HG02884 (cell line): ENCODE measurements at regions not wholly inside any gene's neighbourhood (a gene's known extent, or its start where the extent isn't known, plus 50 kb on each side); places are given as distances from the start of the nearest gene placed in this dataset.
"Not testable (repeated sequence)": the region's sequence is repeated elsewhere in the genome, so short reads cannot be mapped to it uniquely, and the experiment has no call there.

Source experiments
- ATAC-seq: cut with Tn5 transposase; IDR thresholded peaks from one replicate; pipeline ENCODE4 v1.9.1; 2021; ENCODE audit warnings: mild to moderate bottlenecking, moderate library complexity; ENCODE audit not compliant: unreplicated experiment

DNA sequence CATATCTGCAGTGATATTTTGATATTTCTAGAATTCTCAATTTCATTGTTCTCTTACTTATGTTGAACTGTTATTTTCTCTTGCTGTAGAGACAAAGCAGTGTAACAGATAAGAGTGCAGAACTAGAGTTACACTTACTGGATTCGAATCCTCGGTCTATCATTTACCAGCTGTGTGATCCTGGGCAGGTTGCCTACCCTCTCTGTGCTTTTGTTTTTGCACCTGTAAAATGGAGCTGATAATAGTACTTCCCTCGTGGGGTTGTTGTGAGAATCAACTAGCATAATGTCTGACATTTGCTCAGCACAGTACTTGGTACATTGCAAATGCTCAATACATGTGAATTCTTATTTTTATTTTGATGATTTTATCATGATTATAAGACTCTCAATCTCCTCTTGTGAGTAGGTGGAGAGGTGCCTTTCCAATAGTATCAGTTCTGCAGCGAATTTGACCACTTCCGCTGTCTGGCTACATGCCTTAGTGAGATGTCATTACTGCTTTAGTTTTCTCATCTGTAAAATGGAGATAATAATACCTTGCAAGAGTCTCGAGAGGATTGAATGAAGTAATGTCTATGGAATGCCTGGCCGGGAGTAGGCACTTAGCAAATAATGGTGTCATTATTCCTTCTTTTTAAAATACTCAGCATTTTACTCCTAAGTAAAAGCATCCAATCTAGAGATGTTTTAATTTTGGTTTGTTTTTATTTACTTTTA, 312.2 kb upstream of the MAF start:
- no peak for ATAC-seq

DNA sequence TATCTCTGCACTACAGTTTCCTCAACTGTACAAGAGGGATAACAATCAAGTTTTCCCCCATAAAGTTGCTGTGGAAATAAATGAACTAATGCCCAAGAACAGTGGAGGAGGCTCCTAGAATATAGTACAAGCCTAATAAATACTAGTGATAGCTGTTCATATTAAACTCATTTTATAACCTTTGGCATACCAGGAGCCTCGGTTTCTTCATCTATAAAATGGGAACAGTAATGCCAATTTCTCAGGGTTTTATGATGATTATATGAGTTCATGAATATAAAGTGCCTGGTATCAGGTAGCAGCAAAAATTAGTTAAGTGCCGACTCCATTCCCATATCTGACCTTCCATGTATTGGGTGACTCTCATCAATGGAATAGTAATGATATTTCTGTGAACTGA, 311.1 kb upstream of the MAF start:
- no peak for ATAC-seq

DNA sequence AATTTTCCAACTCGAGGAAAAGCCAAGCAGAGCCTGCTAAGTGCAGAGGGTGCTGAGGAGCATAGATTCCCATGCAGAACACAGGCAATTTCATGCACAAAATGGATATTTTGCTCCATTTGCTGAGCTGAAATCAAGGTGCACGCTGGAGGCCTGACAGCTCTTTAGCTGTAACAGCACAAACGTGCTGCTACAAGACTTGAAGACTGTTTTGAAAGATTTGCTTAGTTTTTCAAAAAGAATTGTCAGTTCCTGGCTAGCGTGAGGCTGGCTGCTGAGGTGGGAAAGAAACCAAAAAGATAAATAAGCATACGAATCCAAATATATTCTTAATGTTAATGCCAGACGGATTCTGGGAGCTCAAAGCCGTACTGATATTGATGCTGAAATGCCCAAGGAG, 309.0 kb upstream of the MAF start:
- no peak for ATAC-seq

DNA sequence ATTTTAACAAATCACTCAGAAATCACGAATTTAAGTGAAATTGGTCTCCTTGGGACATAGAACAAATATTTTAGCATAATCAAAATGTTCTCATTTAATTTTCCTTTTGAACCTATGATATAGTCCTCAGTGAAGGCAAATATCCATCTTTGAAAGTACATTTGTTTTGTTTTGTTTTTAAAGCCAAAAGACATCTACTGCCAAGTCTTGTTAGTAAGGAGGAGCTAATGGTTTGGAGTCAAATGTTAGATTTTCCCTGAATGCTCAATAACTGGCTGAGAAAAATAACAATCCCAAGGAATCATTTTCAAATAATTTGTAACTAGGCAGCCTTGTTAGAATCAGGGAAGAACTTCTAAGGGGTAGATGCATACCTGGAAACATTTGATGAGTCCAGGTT, 302.9 kb upstream of the MAF start:
- no peak for ATAC-seq

DNA sequence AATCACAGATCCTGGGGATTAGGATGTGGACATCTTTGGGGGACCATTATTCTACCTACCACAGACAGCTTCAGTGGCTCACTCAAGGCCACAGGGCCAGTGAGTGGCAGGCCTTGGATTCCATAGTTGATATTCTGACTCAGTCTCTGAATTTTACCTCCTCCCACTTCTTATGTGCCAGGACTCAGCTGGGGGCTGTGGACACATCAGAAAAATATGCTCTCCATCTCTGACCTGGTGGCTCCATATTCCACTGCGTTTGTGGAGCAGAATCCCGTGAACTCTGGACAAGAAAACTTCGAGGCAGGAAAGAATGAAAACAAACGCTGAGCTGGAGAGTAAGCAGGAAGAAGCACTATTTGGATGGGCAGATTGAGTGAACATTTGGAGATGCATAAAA, 301.8 kb upstream of the MAF start:
- ATAC-seq, result no peak

DNA sequence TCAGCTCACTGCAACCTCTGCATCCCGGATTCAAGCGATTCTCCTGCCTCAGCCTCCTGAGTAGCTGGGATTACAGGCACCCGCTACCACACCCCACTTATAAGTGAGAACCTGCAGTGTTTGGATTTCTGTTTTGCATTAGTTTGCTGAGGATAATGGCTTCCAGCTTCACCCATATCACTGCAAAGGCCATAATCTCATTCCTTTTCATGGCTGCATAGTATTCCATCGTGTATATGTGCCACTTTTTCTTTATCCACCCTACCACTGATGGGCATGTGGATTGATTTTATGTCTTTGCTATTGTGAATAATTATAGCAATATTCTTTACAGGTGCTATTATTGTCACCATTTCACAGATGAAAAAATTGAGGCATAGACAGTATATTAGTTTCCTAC, 301.0 kb upstream of the MAF start:
- ATAC-seq, result no peak

DNA sequence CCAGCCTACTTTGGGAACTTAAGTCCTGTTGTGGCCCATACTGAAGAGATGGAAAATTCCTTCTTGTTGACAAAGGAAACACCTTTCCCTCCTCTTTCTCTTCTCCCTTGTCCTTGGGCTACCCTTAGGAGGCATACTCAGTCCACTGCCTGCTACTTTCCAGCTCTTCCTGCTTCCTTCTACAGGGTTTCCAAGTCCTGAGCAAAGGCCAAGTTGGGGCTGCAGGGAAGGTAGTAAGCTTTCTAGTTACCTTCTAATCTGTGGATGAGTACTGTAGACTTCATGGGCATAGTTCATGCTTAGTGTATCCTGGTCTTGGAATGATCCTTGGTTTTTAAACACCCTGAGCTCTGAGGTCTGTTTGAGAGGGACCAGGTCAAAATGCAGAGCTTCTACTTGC, 299.2 kb upstream of the MAF start:
- ATAC-seq, result no peak

DNA sequence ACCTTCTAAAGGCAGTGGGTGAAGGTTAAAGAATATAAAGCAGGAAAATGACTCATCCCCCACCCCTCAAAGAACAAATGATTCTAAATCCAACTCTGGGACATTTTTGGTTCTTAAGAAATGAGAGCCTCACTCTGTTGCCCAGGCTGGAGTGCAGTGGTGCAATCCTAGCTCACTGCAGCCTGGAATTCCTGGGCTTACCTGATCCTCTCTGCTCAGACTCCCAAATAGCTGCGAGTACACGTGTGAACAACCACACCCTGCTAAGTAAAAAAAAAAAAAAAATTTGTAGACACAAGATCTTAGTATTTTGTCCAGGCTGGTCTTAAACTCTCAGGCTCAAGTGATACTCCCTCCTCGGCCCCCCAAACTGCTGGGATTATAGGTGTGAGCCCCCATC, 298.8 kb upstream of the MAF start:
- ATAC-seq, result no peak

DNA sequence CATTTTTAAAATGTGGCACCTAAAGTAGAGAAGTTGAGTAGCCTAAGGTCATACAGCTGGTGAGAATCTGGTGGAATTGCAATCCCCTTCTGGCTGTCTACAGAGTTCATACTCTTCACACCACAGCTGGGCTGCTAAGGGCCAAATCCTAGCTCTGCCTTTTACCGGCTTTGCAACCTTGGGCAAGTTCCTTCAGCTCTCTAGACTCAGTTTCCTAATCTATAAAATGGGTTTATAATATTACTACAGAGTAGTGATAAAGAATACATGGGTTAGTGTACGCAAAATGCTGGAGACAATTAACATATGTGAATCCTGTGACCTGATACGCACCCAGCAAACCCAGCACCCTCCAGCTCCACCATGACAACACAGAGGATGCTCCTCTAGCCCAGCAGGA, 298.2 kb upstream of the MAF start:
- ATAC-seq, result no peak

DNA sequence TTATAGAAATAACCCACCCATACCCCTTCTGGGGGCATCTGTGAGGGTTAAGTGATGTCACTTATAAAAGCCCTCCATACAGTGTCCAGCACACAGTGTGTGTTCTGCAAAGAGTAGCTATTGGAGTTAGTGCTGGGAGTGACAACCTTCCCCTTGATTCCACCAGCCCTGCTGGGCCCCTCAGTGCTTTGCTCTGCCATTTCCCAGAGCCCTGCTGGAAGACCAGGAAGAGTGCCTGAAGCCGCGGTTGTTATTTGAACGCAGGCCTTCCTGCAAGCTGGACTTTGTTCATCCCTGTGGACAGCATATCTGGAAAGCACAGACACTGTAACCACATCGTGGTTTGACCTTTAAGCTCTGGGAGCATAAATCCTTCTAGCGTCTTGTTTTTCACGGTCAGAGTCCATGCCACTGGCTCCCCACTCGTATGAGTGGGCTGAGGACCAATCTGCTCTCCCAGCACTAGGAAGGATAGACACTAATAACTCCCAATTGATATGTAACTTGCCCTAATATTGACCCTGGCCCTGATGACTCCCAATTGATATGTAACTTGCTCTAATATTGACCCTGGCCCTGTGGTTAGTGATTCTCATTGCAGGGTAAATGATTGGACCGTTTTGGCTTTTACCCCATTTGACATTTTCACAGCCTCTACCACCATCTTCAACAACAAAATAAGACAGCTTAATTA, 297.1 kb upstream of the MAF start:
- ATAC-seq, result no peak

DNA sequence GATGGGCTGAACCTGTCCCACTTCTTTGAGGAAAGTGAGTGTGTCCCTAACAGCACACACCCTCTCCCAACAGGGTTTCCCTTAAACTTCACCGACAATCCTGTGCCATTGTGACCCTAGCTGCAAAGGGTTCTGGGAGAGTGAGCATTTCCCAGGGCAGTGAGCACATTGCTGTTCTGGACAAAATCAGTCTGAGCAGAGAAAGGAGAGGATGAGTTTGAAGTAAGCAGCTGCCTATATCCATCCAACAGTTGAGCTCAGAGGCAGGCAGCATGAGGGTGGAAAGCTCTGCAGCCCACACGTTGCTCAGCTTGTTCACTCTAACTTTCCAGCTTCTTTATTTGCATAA, 296.5 kb upstream of the MAF start:
- ATAC-seq, result no peak

DNA sequence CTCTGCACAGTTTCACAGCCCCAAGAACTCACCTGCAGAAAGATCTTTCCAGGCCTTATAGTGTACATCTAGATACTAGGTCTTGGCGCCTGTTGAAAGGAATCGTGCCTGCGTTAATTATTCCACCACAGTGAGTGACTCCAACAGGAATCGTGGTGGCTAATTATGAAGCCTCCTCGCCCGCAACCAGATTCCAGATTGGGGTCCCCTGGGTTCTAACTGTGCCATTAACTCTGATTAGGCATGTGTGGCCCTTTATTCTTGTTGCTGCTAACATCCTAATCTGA, 295.3 kb upstream of the MAF start:
- ATAC-seq, result no peak

DNA sequence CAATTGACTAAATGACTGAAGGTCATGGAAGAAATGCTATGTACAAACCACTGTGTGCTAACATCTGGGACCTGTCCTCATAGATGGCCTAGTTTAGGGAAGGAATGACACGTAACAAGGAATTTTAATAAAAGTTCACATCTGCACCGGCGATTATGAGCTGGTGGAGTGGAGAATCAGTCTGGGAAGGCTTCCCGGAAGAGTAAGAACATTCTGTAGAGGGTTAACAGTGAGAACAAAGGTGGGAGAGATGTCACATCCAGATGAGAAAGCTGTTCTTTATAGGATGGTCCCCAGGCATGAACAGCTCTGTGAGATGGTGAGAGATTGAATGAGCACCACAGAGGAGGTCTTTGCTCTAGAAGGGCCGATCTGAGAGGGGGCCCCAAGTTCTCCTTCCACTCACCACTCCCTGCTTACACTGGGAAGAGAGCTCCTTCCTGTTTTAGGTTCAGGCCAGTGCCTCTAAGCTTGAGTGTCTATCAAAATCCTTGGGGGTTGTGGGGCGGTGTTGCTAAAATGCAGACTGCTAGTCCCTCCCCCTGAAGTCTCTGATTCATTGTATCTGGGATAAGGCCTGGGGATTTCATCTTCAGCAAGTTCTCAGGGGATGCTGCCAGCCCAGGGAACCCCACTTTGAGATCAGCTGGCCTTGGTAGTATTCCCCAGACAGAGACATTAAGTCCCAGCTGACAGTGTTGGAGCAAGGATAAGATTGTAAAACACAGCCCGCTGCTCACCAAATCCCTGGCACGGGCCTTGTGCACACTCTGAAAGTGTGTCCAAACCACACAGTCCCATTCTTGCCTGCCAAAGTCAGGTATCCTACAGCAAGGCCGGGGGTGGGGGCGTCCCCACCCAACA, 294.7 kb upstream of the MAF start:
- ATAC-seq, result no peak

DNA sequence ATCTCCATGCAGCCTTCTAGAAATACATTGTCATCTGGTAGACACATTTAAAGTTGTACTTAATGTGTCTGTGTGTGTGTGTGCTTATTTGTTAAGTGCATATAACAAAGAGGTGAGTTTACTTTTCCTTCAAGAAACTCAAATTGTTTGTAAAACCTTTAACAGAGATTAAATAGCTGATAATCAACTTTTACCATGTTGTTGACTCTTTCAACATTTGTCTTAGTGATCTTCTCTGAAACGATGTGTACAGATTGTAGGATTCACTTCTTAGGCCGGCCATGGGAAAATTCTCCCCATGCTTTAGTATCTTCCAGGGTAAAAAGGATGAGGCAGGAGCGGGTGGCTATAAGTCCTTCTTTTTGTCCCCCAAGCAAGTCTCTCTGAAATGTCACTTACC, 292.9 kb upstream of the MAF start:
- ATAC-seq, result no peak

DNA sequence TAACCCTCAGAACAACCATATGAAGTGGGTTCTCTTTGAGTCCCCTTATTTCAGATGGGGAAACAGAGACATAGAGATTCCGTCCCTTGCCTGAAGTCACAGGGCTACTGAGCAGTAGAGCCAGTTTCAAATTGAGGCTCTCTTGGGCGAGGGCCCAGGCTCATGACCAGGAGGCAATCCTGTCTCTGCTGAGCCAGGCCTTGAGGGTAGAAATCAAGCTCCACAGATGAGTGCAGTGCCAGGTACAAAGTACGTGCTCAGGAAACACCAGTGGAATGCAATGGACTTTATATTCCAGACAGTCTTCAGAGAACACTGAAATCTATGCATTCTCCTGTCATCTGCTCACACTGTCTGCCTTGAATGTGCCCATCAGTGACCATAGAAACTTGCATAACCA, 291.7 kb upstream of the MAF start:
- ATAC-seq, result no peak

DNA sequence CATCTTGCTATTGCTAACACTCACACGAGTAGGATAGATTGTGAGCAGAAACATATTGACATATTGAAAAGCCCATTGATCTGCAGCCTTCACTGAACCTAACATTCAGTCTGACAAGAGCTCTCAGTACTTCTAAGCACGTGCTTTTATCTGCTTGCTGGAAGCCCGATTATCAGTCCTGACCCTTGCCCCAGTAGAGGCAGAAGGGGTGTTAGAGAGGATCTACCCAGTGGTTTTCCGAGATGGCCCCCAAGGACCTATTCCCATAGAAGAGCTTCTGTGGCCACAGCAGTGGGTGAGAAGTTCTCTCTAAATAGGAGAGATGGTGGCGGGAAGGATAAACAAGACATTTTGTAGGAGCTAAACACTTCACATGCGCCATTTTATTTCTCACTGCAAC, 290.9 kb upstream of the MAF start:
- no peak for ATAC-seq

DNA sequence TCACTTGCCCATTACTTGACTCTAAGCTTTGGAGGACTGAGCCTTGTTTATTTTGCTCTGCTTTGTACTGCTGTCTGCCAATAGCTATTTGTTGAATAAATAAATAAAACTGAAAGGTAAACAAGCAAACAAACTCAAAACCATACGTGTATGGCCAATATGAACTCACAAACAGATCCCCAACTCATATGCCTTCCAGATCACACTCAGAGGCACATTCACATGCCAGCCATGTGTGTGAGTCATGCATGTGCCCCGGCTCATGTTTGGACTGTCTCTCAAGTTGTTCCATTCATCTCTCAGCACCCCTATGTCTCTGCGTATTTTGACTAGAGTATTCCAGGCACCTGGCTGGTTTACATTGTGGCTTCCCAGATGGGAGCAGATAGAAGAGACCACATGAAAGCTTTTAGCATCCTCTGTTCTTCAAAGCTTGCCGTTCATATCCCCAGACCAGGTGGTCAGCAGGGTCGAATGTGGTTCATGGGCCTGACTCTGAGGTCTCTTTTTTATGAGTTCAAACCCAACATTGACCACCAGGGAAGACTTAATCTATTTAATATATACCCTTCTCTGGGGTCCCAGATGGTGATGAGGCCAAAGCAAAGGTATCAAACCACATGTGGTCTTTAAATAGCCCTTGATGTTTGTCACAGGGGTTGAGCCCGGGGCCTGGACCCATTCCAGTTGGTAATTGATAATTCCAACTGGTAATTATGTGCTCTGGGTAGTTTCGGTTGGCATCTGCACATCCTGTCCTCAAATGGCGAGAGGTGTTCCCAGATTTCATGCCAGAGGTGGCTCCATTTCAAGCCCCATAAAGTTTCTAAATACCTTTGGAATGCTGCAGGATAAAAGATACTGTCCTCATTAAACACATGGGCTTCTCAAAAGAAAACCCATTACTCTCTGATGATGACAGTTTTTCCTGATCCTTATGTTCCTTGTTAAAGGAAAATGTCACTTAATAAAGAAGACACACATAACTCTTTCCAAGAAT, 287.3 kb upstream of the MAF start:
- no peak for ATAC-seq

DNA sequence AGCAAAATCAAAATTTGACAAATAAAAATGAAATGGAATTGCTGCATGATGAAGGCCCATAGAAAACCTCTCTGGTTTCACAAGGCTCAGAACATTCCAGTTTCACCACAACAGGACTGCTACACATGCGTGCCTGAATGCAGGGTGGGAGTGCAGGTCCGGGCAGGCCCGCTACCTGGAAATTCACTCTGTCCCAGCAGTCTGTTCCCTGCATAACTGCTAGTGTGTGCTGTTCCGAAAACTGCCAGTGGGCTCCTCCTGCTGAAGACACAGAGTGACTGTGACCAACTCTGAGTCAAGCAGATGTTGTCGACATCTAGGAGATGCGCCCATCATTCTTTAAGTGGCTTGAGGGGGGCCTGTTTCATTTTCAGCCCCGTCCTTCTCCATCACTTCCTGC, 284.8 kb upstream of the MAF start:
- ATAC-seq, result no peak

DNA sequence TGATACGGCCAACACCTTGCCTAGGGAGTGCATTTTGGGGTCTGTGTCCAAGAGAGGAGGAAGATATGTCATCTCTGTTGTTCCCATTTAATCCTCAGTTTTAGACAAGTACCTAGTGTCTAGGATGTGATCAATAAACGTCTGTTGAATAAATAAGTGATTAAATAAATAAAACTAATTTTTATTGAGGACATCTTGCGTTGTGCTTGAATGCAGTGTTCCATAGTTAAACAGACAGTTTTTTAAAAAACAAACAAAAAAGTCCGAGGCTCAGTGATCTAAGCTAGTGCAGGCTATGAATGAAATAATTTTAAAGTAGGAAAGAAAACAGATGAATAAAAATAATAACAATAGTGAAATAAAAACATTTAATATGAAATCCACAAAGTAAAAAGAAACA, 283.0 kb upstream of the MAF start:
- no peak for ATAC-seq

DNA sequence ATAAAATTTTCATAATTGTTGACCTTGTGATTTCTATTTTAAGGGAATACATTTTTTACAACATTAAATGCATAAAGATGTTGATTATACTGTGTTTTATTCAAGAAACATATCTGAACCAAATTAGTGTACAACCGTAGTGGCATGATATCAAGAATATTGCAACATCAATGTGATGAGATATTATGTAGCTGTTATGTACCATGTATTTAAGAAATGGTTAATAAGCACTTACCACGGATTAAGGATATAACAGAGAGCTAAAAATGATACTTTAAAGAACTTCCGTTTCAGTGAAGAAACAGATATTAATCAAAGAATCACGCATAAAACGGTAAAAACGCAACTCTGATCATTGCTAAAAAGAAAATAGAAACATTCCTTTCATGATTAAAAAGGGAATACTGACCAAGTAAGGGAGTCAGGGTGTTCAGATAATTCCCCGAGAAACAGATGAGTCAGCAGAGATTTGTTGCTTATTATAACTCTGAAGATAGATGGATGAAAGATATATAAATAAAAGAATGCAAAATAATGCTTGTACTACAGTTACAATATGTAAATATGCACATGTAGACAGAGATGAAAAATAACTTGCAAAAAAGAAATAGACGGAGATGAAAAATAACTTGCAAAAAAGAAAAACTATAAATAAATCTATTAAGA, 281.9 kb upstream of the MAF start:
- ATAC-seq, result no peak

DNA sequence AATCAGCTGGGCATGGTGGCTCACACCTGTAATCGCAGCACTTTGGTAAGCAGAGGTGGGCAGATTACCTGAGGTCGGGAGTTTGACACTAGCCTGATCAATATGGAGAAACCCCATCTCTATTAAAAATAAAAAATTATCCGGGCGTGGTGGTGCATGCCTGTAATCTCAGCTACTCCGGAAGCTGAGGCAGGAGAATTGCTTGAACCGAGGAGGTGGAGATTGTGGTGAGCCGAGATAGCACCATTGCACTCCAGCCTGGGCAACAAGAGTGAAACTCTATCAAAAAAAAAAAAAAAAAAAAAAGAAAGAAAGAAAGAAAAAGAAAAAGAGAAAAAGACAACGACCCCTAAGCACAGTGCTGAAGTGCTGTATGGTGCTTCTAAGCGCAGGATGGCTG, 280.6 kb upstream of the MAF start:
- not testable (repeated sequence) for ATAC-seq
